ENCODE measurements at regions not wholly inside any gene's neighbourhood (a gene's known extent, or its start where the extent isn't known, plus 50 kb on each side); places are given as distances from the start of the nearest gene placed in this dataset. TPM values are rescaled to one million over a fixed set of nuclear protein-coding genes. Genes with fewer than 3 reads are reported as not detected.

DNA sequence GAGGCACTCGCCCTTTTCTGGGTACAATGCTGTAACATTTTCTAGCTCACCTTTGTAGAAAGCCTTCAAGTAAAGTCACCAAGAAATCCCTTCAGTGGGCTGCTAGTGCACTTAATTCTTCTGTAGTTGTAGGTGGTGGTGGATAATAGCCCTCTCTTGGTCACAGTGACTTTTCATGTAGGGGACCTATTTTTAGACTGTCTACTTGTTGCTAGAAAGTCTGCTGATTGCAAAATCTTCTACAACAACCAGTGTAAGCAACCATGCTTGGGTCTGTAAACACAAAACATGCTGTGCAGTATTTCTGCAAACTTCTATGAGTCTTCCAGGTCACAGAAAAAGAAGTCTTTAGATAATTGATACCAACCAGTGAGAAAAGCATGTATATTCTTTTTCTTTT, 55.6 kb downstream of the PBDC1 start:
- peaks cover 0 to 9% (median 0%) of the 10 kb centered on the region in 4 donors for H3K9me3 ChIP-seq
- 41 to 90% methylated on average over 1 of the region's 1 CpG for WGBS, 2 donors
- DNase-seq (ENCODE audit: low spot score in 2 of 2) = no peak
- no peaks in the 10 kb centered on the region for H3K36me3 ChIP-seq
- peaks cover 0 to 11% of the 10 kb centered on the region in 2 donors for H3K27me3 ChIP-seq
- no peaks in the 10 kb centered on the region for H3K4me1 ChIP-seq
- TF ChIP-seq EP300 (IDR thresholded peaks at IDR 0.05) (no peak), POLR2A (IDR thresholded peaks at IDR 0.05) (no peak)
- TF ChIP-seq, protein P1, sequence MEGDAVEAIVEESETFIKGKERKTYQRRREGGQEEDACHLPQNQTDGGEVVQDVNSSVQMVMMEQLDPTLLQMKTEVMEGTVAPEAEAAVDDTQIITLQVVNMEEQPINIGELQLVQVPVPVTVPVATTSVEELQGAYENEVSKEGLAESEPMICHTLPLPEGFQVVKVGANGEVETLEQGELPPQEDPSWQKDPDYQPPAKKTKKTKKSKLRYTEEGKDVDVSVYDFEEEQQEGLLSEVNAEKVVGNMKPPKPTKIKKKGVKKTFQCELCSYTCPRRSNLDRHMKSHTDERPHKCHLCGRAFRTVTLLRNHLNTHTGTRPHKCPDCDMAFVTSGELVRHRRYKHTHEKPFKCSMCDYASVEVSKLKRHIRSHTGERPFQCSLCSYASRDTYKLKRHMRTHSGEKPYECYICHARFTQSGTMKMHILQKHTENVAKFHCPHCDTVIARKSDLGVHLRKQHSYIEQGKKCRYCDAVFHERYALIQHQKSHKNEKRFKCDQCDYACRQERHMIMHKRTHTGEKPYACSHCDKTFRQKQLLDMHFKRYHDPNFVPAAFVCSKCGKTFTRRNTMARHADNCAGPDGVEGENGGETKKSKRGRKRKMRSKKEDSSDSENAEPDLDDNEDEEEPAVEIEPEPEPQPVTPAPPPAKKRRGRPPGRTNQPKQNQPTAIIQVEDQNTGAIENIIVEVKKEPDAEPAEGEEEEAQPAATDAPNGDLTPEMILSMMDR (IDR thresholded peaks at IDR 0.05) = no peak
- H3K4me3 ChIP-seq = no peak overlapping the region
- no peak overlapping the region for H3K27ac ChIP-seq

DNA sequence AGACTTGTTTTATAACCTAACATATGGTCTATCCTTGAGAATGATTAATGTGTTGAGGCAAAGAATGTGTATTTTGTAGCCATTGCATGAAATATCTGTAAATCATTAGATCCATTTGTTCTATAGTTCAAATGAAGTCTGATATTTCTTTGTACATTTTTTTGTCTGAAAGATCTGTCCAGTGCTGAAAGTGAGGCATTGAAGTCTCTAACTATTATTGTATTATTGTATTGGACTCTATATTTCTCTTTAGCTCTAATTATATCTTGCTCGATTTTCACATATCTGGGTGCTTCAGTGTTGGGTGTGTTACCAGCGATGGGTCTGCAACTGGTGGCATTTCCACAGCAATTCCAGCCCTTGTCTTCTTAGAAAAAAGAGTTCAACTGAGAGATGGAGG, 76.0 kb downstream of the PBDC1 start:
- TF ChIP-seq POLR2A (IDR thresholded peaks at IDR 0.05) = no peak
- no peak for TF ChIP-seq EP300 (IDR thresholded peaks at IDR 0.05)
- TF ChIP-seq, protein P1 (IDR thresholded peaks at IDR 0.05) = no peak
- Histone ChIP-seq H3K27ac (no peak overlapping the region), H3K4me3 (no peak overlapping the region), H3K4me1 (no peaks in the 10 kb centered on the region), H3K9me3 (no peaks in the 10 kb centered on the region), H3K27me3 (peaks cover 0 to 19% of the 10 kb centered on the region in 2 donors), H3K36me3 (no peaks in the 10 kb centered on the region)
- no peak for DNase-seq (ENCODE audit: low spot score in 2 of 2)
- WGBS, 2 donors = 68 to 69% methylated on average over 2 of the region's 2 CpGs

DNA sequence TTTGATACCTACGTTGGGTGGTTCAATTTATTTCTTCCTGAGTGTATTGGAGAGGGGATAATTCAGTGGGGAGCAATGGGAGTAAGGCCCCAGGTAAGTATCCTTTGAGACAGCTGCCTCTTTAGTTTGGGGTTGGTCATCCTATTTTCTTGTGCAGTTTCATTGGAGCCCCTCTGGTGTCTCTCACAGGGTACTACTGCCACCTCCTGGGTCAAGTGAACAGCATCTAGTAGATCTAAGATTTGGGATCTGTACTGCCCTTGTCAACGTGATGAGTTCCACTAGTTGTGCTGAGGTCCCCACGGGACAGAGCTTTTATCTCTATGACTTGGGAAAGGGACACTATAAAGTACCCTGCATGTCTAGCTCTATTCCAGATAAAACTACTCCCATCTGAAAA, 80.6 kb downstream of the PBDC1 start:
- H3K4me1 ChIP-seq = no peaks in the 10 kb centered on the region
- no peaks in the 10 kb centered on the region for H3K9me3 ChIP-seq
- H3K27me3 ChIP-seq = peaks cover 0 to 19% of the 10 kb centered on the region in 2 donors
- H3K36me3 ChIP-seq = no peaks in the 10 kb centered on the region
- DNase-seq (ENCODE audit: low spot score in 2 of 2) = peak in 1 of 2 donors; percentile 9
- H3K27ac ChIP-seq = no peak overlapping the region
- no peak for TF ChIP-seq EP300 (IDR thresholded peaks at IDR 0.05)
- TF ChIP-seq, protein P1 (IDR thresholded peaks at IDR 0.05) = peak; percentile 16 to 43 (median 26)
- H3K4me3 ChIP-seq = no peak overlapping the region
- WGBS, 2 donors = 10 to 18% methylated on average over 3 of the region's 3 CpGs

DNA sequence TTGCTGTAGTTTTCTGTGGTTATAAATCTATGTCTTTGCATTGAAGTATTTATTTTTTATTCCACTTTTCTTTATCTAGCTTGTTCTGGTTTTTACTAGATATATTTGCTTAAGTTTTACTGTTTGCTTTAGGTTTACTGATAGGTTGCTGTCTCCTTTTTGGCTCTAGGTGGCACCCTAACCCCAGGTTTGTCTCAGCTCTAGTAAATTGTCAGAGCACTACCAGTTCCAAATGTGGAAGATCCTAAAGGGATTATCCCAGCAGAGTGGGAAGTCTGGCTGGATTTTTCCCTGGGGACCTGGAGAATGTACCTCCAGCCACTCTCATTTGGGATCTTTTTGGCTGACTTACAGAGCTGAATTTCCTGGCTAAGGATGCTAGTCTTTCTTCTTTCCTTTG, 106.1 kb downstream of the PBDC1 start:
- no peak overlapping the region for H3K4me3 ChIP-seq
- peaks cover 0 to 3% (median 0%) of the 10 kb centered on the region in 4 donors for H3K9me3 ChIP-seq
- no peaks in the 10 kb centered on the region for H3K36me3 ChIP-seq
- H3K27ac ChIP-seq = no peak overlapping the region
- DNase-seq (ENCODE audit: low spot score in 2 of 2) = peak in 1 of 2 donors; percentile 20
- no peaks in the 10 kb centered on the region for H3K4me1 ChIP-seq
- TF ChIP-seq POLR2A (IDR thresholded peaks at IDR 0.05) = no peak
- TF ChIP-seq, protein P1 (IDR thresholded peaks at IDR 0.05) = peak; percentile 21 to 52 (median 44)
- H3K27me3 ChIP-seq = peaks cover 0 to 10% of the 10 kb centered on the region in 2 donors

Small RNAs in the stretch of these regions (small RNA-seq; reads per million reads assigned to genes)
- not detected for gene RNU6-867P
